IMR-90 (cell line): ENCODE measurements at regions not wholly inside any gene's neighbourhood (a gene's known extent, or its start where the extent isn't known, plus 50 kb on each side); places are given as distances from the start of the nearest gene placed in this dataset.

Experiments
- ATAC-seq: fragments of 200-7000 bp; cut with Tn5 transposase; 2 replicates; pipeline ENCODE4 v1.9.1; 2020; ENCODE audit warnings: low read depth, mild to moderate bottlenecking, moderate library complexity
- BruUV-seq: library from RNA; stranded (reverse); fragments of 400-500 nt; replicated peaks from 2 replicates; lab custom pipeline; 2021; lab: Mats Ljungman, UMichigan
- CTCF ChIA-PET: fragments of 300-600 bp; formaldehyde crosslinking; extraction: SDS; loops from one replicate; lab custom pipeline; 2021; ENCODE audit warnings: antibody characterized with exemption; lab: Yijun Ruan, JAX
- POLR2A ChIA-PET: fragments of 300-600 bp; sonication (Branson Sonifier 250); formaldehyde crosslinking; loops from one replicate; lab custom pipeline; 2022; ENCODE audit warnings: antibody characterized with exemption; ENCODE audit not compliant: unreplicated experiment; lab: Charles Lee
- DNase-seq: peaks from one replicate; pipeline ENCODE4 v3.0.0; 2013
- H2AFZ ChIP-seq: replicated peaks from 2 replicates; pipeline ENCODE3; 2013; ENCODE audit warnings: low read length, mild to moderate bottlenecking; ENCODE audit not compliant: poor library complexity
- H2AK5ac ChIP-seq: 2 replicates; pipeline ENCODE4 v1.6.1; 2013; ENCODE audit warnings: low read depth, low read length, inconsistent platforms
- H2AK9ac ChIP-seq: replicated peaks from 2 replicates; pipeline ENCODE3; 2013; ENCODE audit warnings: mild to moderate bottlenecking, low read depth, low read length, moderate library complexity; ENCODE audit not compliant: poor library complexity
- H2BK120ac ChIP-seq: 2 replicates; pipeline ENCODE4 v1.6.1; 2013; ENCODE audit warnings: low read depth, low read length, inconsistent platforms
- H2BK15ac ChIP-seq: 3 replicates; pipeline ENCODE4 v1.6.1; 2013; ENCODE audit warnings: low read depth, low read length, inconsistent platforms
- H2BK20ac ChIP-seq: 2 replicates; pipeline ENCODE4 v1.6.1; 2013; ENCODE audit warnings: low read depth, mild to moderate bottlenecking, inconsistent platforms, low read length, moderate library complexity
- H2BK5ac ChIP-seq: 2 replicates; pipeline ENCODE4 v1.6.1; 2013; ENCODE audit warnings: mild to moderate bottlenecking, low read depth, low read length, inconsistent platforms; ENCODE audit not compliant: poor library complexity, severe bottlenecking
- H3K14ac ChIP-seq: replicated peaks from 2 replicates; pipeline ENCODE4 v1.6.1; 2013; ENCODE audit warnings: low read depth, low read length, inconsistent platforms
- H3K18ac ChIP-seq: 2 replicates; pipeline ENCODE4 v1.6.1; 2013; ENCODE audit warnings: low read depth, low read length, control low read depth
- H3K23ac ChIP-seq: 2 replicates; pipeline ENCODE4 v1.6.1; 2013; ENCODE audit warnings: low read depth, low read length, inconsistent platforms
- H3K27ac ChIP-seq: 2 replicates; pipeline ENCODE4 v1.5.1; 2013; ENCODE audit warnings: mild to moderate bottlenecking, control low read depth, low read length; ENCODE audit not compliant: insufficient read depth
- H3K27me3 ChIP-seq: 2 replicates; pipeline ENCODE4 v1.6.1; 2013; ENCODE audit warnings: low read length; ENCODE audit not compliant: control insufficient read depth, insufficient read depth
- H3K36me3 ChIP-seq: 2 replicates; pipeline ENCODE4 v1.6.1; 2013; ENCODE audit warnings: low read length, mixed read lengths; ENCODE audit not compliant: control insufficient read depth, insufficient read depth
- H3K4ac ChIP-seq: 2 replicates; pipeline ENCODE4 v1.6.1; 2013; ENCODE audit warnings: low read depth, low read length, inconsistent platforms
- H3K4me1 ChIP-seq: 2 replicates; pipeline ENCODE4 v1.6.1; 2013; ENCODE audit warnings: low read length, mixed read lengths; ENCODE audit not compliant: control insufficient read depth, insufficient read depth
- H3K4me2 ChIP-seq: 2 replicates; pipeline ENCODE4 v1.6.1; 2013; ENCODE audit warnings: low read depth, mild to moderate bottlenecking, control low read depth, low read length, moderate library complexity
- H3K4me3 ChIP-seq: 2 replicates; pipeline ENCODE4 v1.5.1; 2013; ENCODE audit warnings: low read depth, mild to moderate bottlenecking, control low read depth, low read length, moderate library complexity; ENCODE audit not compliant: insufficient read depth
- H3K56ac ChIP-seq: 2 replicates; pipeline ENCODE4 v1.6.1; 2013; ENCODE audit warnings: low read length, inconsistent platforms; ENCODE audit not compliant: insufficient read depth; ENCODE audit errors: extremely low read depth
- H3K79me1 ChIP-seq, 2 experiments: 2 replicates each; pipeline ENCODE4 v1.6.1; 2013; ENCODE audit warnings: low read length in 2 of 2, inconsistent platforms in 1 of 2, low read depth in 1 of 2
- H3K9ac ChIP-seq: 2 replicates; pipeline ENCODE4 v1.6.1; 2013; ENCODE audit warnings: low read depth, low read length, control low read depth
- H3K9me1 ChIP-seq: 2 replicates; pipeline ENCODE4 v1.6.1; 2013; ENCODE audit warnings: low read length, inconsistent platforms; ENCODE audit not compliant: insufficient read depth
- H3K9me3 ChIP-seq: 2 replicates; pipeline ENCODE4 v1.6.1; 2013; ENCODE audit warnings: low read length; ENCODE audit not compliant: control insufficient read depth, insufficient read depth
- H4K20me1 ChIP-seq: 2 replicates; pipeline ENCODE4 v1.6.1; 2013; ENCODE audit warnings: low read length, inconsistent platforms; ENCODE audit not compliant: insufficient read depth
- H4K5ac ChIP-seq: 2 replicates; pipeline ENCODE4 v1.6.1; 2013; ENCODE audit warnings: mild to moderate bottlenecking, low read depth, low read length, control low read depth
- H4K8ac ChIP-seq, 2 experiments: 2 replicates each; pipeline ENCODE4 v1.6.1; 2013; ENCODE audit warnings: low read depth in 2 of 2, low read length in 2 of 2, control low read depth in 1 of 2, inconsistent platforms in 1 of 2
- H4K91ac ChIP-seq: 2 replicates; pipeline ENCODE4 v1.6.1; 2013; ENCODE audit warnings: low read depth, low read length, inconsistent platforms; ENCODE audit not compliant: insufficient read depth
- CEBPB ChIP-seq: IDR thresholded peaks from 2 replicates; pipeline ENCODE4 v1.6.1; 2012; ENCODE audit warnings: low read depth, low read length, improper control_type of control experiment
- FOS ChIP-seq: fragments of 150-350 bp; IDR thresholded peaks from 2 replicates; pipeline ENCODE4 v1.6.1; 2016; ENCODE audit warnings: low read depth, low read length
- POLR2A ChIP-seq: IDR thresholded peaks from 2 replicates; pipeline ENCODE4 v1.6.1; 2012; ENCODE audit warnings: mild to moderate bottlenecking, low read depth, low read length
- USF2 ChIP-seq: fragments of 150-350 bp; IDR thresholded peaks from 2 replicates; pipeline ENCODE4 v1.6.1; 2017; ENCODE audit warnings: mild to moderate bottlenecking, antibody characterized with exemption, low read length, low read depth
- WGBS, 2 experiments: methylation state at CpG; one replicate each; pipeline versions ENCODE4 v1.1.5 to v1.1.7; 2013; ENCODE audit warnings: missing lambda C conversion rate in 2 of 2; ENCODE audit not compliant: insufficient read length in 1 of 2; ENCODE audit errors: extremely low coverage in 2 of 2; 5-methylcytosine and 5-hydroxymethylcytosine counted together
- dilution Hi-C: fragments of 300-500 bp; cut with HindIII; formaldehyde crosslinking; loops from one replicate; pipeline ENCODE4 v1.14.3; 2018; ENCODE audit warnings: low sequenced_read_pairs; ENCODE audit not compliant: unreplicated experiment
- in situ Hi-C: fragments of 300-500 bp; cut with MboI; formaldehyde crosslinking; loops from 3 replicates; pipeline ENCODE4 v1.14.3; 2019; ENCODE audit warnings: low sequenced_read_pairs, inconsistent platforms, mixed read lengths
- intact Hi-C: fragments of 100-400 bp; cut with micrococcal nuclease; formaldehyde crosslinking; loops from 2 replicates; pipeline ENCODE4 v1.10.0; 2022

- intact Hi-C loops = loop anchor here (10.0 kb wide), 1 partner anchor 376 kb away; no protein-coding TSS in a partner anchor
- Histone ChIP-seq H2AFZ (peak overlapping the region; percentile 74), H4K5ac (peak overlapping the region; percentile 81; the same call in 1 of the 2 replicates), H3K4ac (peak overlapping the region; percentile 44; the same call in 1 of the 2 replicates), H2AK9ac (no peak overlapping the region), H2BK120ac (peak overlapping the region; percentile 38), H3K14ac (no peak overlapping the region), H4K91ac (no peak overlapping the region), H3K56ac (no peak overlapping the region), H3K18ac (peak overlapping the region; percentile 71), H2BK15ac (0 out of 3 replicates have a peak overlapping the region, but pooled peaks have one; percentile 74), H3K9me1 (no peaks in the 10 kb centered on the region), H3K4me1 (peaks cover 3% of the 10 kb centered on the region), H3K36me3 (no peaks in the 10 kb centered on the region), H3K79me1 (no peaks in the 10 kb centered on the region), H3K4me2 (0 out of 2 replicates have a peak overlapping the region, but pooled peaks have one; percentile 10), H2BK5ac (peak overlapping the region; percentile 21), H3K9ac (no peak overlapping the region), H3K9me3 (no peaks in the 10 kb centered on the region), H3K4me3 (no peak overlapping the region), H4K20me1 (no peaks in the 10 kb centered on the region), H3K27me3 (no peaks in the 10 kb centered on the region), H2BK20ac (peak overlapping the region; percentile 43), H2AK5ac (peak overlapping the region; percentile 26; the same call in 1 of the 2 replicates), H3K27ac (peak overlapping the region; percentile 82), H3K23ac (no peak overlapping the region), H4K8ac (no peak overlapping the region)
- 83% methylated on average over 1 of the region's 1 CpG; no CpG with 5 or more reads in 1 of the 2 experiments for WGBS, 2 experiments
- CTCF ChIA-PET = no interaction called here
- no TSS peak for BruUV-seq
- dilution Hi-C loops = no loop called here
- POLR2A ChIA-PET = no interaction called here
- ATAC-seq = peak; percentile 80
- in situ Hi-C loops = no loop called here
- DNase-seq = peak; percentile 66
- TF ChIP-seq USF2 (no peak), FOS (no peak), CEBPB (peak; percentile 74), POLR2A (no peak)
Measured at GRCh38 chr16:64738321-64738960, 383.4 kb downstream of the CDH11 start.
